ENCODE measurements at regions not wholly inside any gene's neighbourhood (a gene's known extent, or its start where the extent isn't known, plus 50 kb on each side); places are given as distances from the start of the nearest gene placed in this dataset.

- TF ChIP-seq TSHZ2 (CRISPR knock-in tag; IDR thresholded peaks at IDR 0.05) (no peak), GLIS3 (CRISPR knock-in tag; IDR thresholded peaks at IDR 0.05) (no peak), ESRRG (CRISPR knock-in tag; IDR thresholded peaks at IDR 0.05) (no peak), ZNF565 (CRISPR knock-in tag; conservative IDR thresholded peaks at IDR 0.05; ENCODE audit: low read depth) (no peak), CSDC2 (CRISPR knock-in tag; IDR thresholded peaks at IDR 0.05) (no peak), OSR1 (CRISPR knock-in tag; IDR thresholded peaks at IDR 0.05) (no peak), ISL1 (CRISPR knock-in tag; IDR thresholded peaks at IDR 0.05) (no peak), POU6F1 (CRISPR knock-in tag; IDR thresholded peaks at IDR 0.05; ENCODE audit: borderline replicate concordance, low read depth) (no peak), TOX (CRISPR knock-in tag; IDR thresholded peaks at IDR 0.05; ENCODE audit: borderline replicate concordance) (no peak), PPARA (CRISPR knock-in tag; IDR thresholded peaks at IDR 0.05; ENCODE audit: borderline replicate concordance) (no peak), ZNF8 (CRISPR knock-in tag; IDR thresholded peaks at IDR 0.05) (no peak)
Measured at GRCh38 chr11:113542420-113542819, 67.2 kb upstream of the DRD2 start (continued).

- no peak for ATAC-seq
- no peak for TF ChIP-seq OSR1 (CRISPR knock-in tag; IDR thresholded peaks at IDR 0.05)
- TF ChIP-seq ZNF8 (CRISPR knock-in tag; IDR thresholded peaks at IDR 0.05) = no peak
- TF ChIP-seq ZNF70 (CRISPR knock-in tag; IDR thresholded peaks at IDR 0.05) = no peak
- TF ChIP-seq ZFP3 (CRISPR knock-in tag; IDR thresholded peaks at IDR 0.05) = no peak
- no peak for TF ChIP-seq TSHZ2 (CRISPR knock-in tag; IDR thresholded peaks at IDR 0.05)
- TF ChIP-seq ESRRG (CRISPR knock-in tag; IDR thresholded peaks at IDR 0.05) = no peak
- no peak for TF ChIP-seq ISL1 (CRISPR knock-in tag; IDR thresholded peaks at IDR 0.05)
- no peak for TF ChIP-seq SNAI2 (CRISPR knock-in tag; IDR thresholded peaks at IDR 0.05)
- TF ChIP-seq CSDC2 (CRISPR knock-in tag; IDR thresholded peaks at IDR 0.05) = no peak
- no peak for TF ChIP-seq BACH2 (CRISPR knock-in tag; IDR thresholded peaks at IDR 0.05; ENCODE audit: borderline replicate concordance)
- no peak for TF ChIP-seq ZFP30 (CRISPR knock-in tag; IDR thresholded peaks at IDR 0.05)
- no peak for TF ChIP-seq RARB (CRISPR knock-in tag; IDR thresholded peaks at IDR 0.05)
- TF ChIP-seq TCF4 (CRISPR knock-in tag; IDR thresholded peaks at IDR 0.05; ENCODE audit: borderline replicate concordance) = no peak
- no peak for TF ChIP-seq ZC3H10 (CRISPR knock-in tag; IDR thresholded peaks at IDR 0.05)
Measured at GRCh38 chr11:113540416-113541330, 65.5 kb upstream of the DRD2 start.

GRCh38 chr11:113538451-113539412, 63.5 kb upstream of the DRD2 start:
- no peak for ATAC-seq
- TF ChIP-seq ISL1 (CRISPR knock-in tag; IDR thresholded peaks at IDR 0.05) (no peak), ZC3H10 (CRISPR knock-in tag; IDR thresholded peaks at IDR 0.05) (no peak), BACH2 (CRISPR knock-in tag; IDR thresholded peaks at IDR 0.05; ENCODE audit: borderline replicate concordance) (no peak), TSHZ2 (CRISPR knock-in tag; IDR thresholded peaks at IDR 0.05) (no peak), TCF4 (CRISPR knock-in tag; IDR thresholded peaks at IDR 0.05; ENCODE audit: borderline replicate concordance) (no peak), OSR1 (CRISPR knock-in tag; IDR thresholded peaks at IDR 0.05) (no peak), RARB (CRISPR knock-in tag; IDR thresholded peaks at IDR 0.05) (no peak), PATZ1 (CRISPR knock-in tag; IDR thresholded peaks at IDR 0.05; ENCODE audit: borderline replicate concordance) (no peak), ZNF70 (CRISPR knock-in tag; IDR thresholded peaks at IDR 0.05) (no peak)
